ENCODE measurements at regions not wholly inside any gene's neighbourhood (a gene's known extent, or its start where the extent isn't known, plus 50 kb on each side); places are given as distances from the start of the nearest gene placed in this dataset.
A peak's percentile ranks its signal among the peaks of the same experiment; 100 is the strongest.

GRCh38 chr9:15113288-15113687 lies 193.7 kb downstream of the TTC39B start:
- DNase-seq (ENCODE audit: extremely low spot score, unreplicated experiment) = no peak
- no peaks in the 10 kb centered on the region for H3K9me3 Mint-ChIP-seq (ENCODE audit: unreplicated experiment)
- no peak overlapping the region for H3K27ac Mint-ChIP-seq (ENCODE audit: unreplicated experiment)
- TF ChIP-seq CTCF (IDR thresholded peaks at IDR 0.05) = no peak
- peaks cover 32% of the 10 kb centered on the region for H3K27me3 Mint-ChIP-seq (ENCODE audit: unreplicated experiment)
- H3K4me1 Mint-ChIP-seq (ENCODE audit: unreplicated experiment) = peaks cover 5% of the 10 kb centered on the region
- H3K4me3 Mint-ChIP-seq (ENCODE audit: unreplicated experiment) = no peak overlapping the region
- H3K36me3 Mint-ChIP-seq (ENCODE audit: unreplicated experiment) = no peaks in the 10 kb centered on the region

GRCh38 chr9:15111071-15111470 lies 195.9 kb downstream of the TTC39B start:
- no peak overlapping the region for H3K27ac Mint-ChIP-seq (ENCODE audit: unreplicated experiment)
- TF ChIP-seq CTCF (IDR thresholded peaks at IDR 0.05) = no peak
- no peak overlapping the region for H3K4me3 Mint-ChIP-seq (ENCODE audit: unreplicated experiment)
- no peaks in the 10 kb centered on the region for H3K9me3 Mint-ChIP-seq (ENCODE audit: unreplicated experiment)
- H3K36me3 Mint-ChIP-seq (ENCODE audit: unreplicated experiment) = peaks cover 3% of the 10 kb centered on the region
- DNase-seq (ENCODE audit: extremely low spot score, unreplicated experiment) = no peak
- peaks cover 21% of the 10 kb centered on the region for H3K27me3 Mint-ChIP-seq (ENCODE audit: unreplicated experiment)
- H3K4me1 Mint-ChIP-seq (ENCODE audit: unreplicated experiment) = peaks cover 1% of the 10 kb centered on the region

DNA sequence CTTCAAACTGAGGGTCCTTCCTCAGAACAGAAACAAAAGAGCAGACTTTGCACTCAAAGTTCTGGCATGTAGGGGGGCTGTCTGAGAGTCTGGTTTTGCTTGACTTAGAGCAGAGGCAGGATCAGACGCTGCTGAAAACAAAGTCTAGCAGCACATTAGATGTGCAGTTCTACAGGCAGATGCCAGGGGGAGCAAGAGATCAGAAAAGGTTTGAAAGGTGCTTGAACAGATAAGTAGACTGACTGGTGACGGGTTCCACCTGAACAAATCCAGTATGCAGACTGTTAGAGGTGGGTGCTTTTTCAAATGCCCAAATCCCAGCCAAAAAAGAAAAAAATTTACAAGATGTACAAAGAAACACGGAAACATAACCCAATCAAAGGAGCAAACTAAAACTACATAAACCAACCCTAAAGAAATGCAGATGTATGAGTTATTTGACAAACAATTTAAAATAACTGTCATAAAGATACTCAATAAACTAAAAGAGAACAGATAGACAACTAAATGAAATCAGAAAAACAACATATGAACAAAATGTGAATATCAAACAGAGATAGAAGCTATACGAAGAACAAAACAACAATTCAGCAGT lies 194.7 kb upstream of the FREM1 start:
- H3K4me3 Mint-ChIP-seq (ENCODE audit: unreplicated experiment) = no peak overlapping the region
- no peak for DNase-seq (ENCODE audit: extremely low spot score, unreplicated experiment)
- no peak overlapping the region for H3K27ac Mint-ChIP-seq (ENCODE audit: unreplicated experiment)
- no peaks in the 10 kb centered on the region for H3K9me3 Mint-ChIP-seq (ENCODE audit: unreplicated experiment)
- peaks cover 3% of the 10 kb centered on the region for H3K36me3 Mint-ChIP-seq (ENCODE audit: unreplicated experiment)
- TF ChIP-seq CTCF (IDR thresholded peaks at IDR 0.05) = peak; percentile 79
- H3K4me1 Mint-ChIP-seq (ENCODE audit: unreplicated experiment) = no peaks in the 10 kb centered on the region
- peaks cover 42% of the 10 kb centered on the region for H3K27me3 Mint-ChIP-seq (ENCODE audit: unreplicated experiment)

DNA sequence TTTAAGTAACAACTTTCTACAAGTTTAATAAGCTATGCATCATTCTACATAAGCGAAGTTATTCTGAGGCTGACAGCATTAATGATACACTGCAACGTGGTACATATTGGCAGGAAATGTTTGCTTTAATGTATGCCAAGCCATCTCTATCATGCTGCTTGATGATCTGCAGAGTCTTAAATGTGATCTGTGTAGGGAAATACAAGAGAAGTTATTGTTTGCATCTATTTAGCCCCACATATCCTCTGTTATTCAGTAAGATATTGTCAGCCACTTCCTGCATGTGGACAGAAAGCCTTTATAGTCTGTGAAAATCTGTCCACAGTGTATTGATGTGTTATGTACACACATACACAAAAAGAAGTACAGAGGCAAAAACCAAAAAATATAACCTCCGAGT lies 193.1 kb upstream of the FREM1 start:
- no peak overlapping the region for H3K4me3 Mint-ChIP-seq (ENCODE audit: unreplicated experiment)
- H3K4me1 Mint-ChIP-seq (ENCODE audit: unreplicated experiment) = no peaks in the 10 kb centered on the region
- peaks cover 46% of the 10 kb centered on the region for H3K27me3 Mint-ChIP-seq (ENCODE audit: unreplicated experiment)
- no peak overlapping the region for H3K27ac Mint-ChIP-seq (ENCODE audit: unreplicated experiment)
- DNase-seq (ENCODE audit: extremely low spot score, unreplicated experiment) = no peak
- no peaks in the 10 kb centered on the region for H3K9me3 Mint-ChIP-seq (ENCODE audit: unreplicated experiment)
- TF ChIP-seq CTCF (IDR thresholded peaks at IDR 0.05) = no peak
- peaks cover 3% of the 10 kb centered on the region for H3K36me3 Mint-ChIP-seq (ENCODE audit: unreplicated experiment)

GRCh38 chr9:15101095-15101494 lies 190.9 kb upstream of the FREM1 start:
- Mint-ChIP-seq H3K4me1 (ENCODE audit: unreplicated experiment) (no peaks in the 10 kb centered on the region), H3K4me3 (ENCODE audit: unreplicated experiment) (no peak overlapping the region), H3K9me3 (ENCODE audit: unreplicated experiment) (no peaks in the 10 kb centered on the region), H3K36me3 (ENCODE audit: unreplicated experiment) (no peaks in the 10 kb centered on the region), H3K27ac (ENCODE audit: unreplicated experiment) (no peak overlapping the region), H3K27me3 (ENCODE audit: unreplicated experiment) (peaks cover 53% of the 10 kb centered on the region)
- DNase-seq (ENCODE audit: extremely low spot score, unreplicated experiment) = no peak
- TF ChIP-seq CTCF (IDR thresholded peaks at IDR 0.05) = no peak
